BJ (cell line): ENCODE measurements at regions not wholly inside any gene's neighbourhood (a gene's known extent, or its start where the extent isn't known, plus 50 kb on each side); places are given as distances from the start of the nearest gene placed in this dataset.
A peak's percentile ranks its signal among the peaks of the same experiment; 100 is the strongest.

Experiments
- CTCF ChIA-PET: fragments of 350-600 bp; formaldehyde crosslinking; extraction: SDS; loops from one replicate; lab custom pipeline; 2021; ENCODE audit warnings: antibody characterized with exemption, inconsistent platforms; lab: Yijun Ruan, JAX
- POLR2A ChIA-PET: fragments of 300-600 bp; sonication (Branson Sonifier 250); formaldehyde crosslinking; extraction: SDS; loops from one replicate; lab custom pipeline; 2021; ENCODE audit warnings: antibody characterized with exemption; lab: Charles Lee
- DNase-seq: peaks from one replicate; pipeline ENCODE4 v3.0.0-alpha.2; 2011; ENCODE audit warnings: low read depth
- H3K27me3 ChIP-seq: 2 replicates; pipeline ENCODE4 v1.6.0; 2011; ENCODE audit warnings: low read length; ENCODE audit not compliant: control insufficient read depth, insufficient read depth
- H3K36me3 ChIP-seq: 2 replicates; pipeline ENCODE4 v1.5.1; 2011; ENCODE audit warnings: low read length; ENCODE audit not compliant: control insufficient read depth, insufficient read depth
- H3K4me3 ChIP-seq: 2 replicates; pipeline ENCODE4 v1.5.1; 2011; ENCODE audit warnings: low read depth, mild to moderate bottlenecking, control low read depth, low read length
- TF ChIP-seq, protein P1 (sequence below): IDR thresholded peaks from 2 replicates; pipeline ENCODE4 v1.5.1; 2011; ENCODE audit warnings: low read depth, mild to moderate bottlenecking, control low read depth, inconsistent platforms, low read length, moderate library complexity; ENCODE audit not compliant: insufficient read depth

DNA sequence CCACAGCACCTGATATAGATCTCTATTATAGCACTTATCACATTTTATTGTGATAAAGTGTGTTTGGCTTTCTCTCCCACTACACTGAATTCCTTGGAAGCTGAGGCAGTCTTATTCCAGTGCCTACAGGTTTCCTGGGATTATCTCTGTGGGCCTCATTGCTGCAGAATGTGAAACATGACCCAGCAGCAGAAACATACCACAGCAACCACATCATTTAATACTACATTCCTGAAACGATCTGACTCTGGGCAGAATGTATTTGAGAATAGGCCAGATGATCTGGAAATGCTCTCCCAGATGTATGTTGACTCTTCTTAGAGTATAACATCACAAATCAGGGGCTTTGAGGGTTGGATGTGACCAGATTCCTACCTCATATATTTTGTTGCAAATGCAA is 323.5 kb upstream of the TANK start:
- no peaks in the 10 kb centered on the region for H3K36me3 ChIP-seq
- CTCF ChIA-PET = no interaction called here
- DNase-seq = peak; percentile 88
- H3K27me3 ChIP-seq = no peaks in the 10 kb centered on the region
- TF ChIP-seq, protein P1, sequence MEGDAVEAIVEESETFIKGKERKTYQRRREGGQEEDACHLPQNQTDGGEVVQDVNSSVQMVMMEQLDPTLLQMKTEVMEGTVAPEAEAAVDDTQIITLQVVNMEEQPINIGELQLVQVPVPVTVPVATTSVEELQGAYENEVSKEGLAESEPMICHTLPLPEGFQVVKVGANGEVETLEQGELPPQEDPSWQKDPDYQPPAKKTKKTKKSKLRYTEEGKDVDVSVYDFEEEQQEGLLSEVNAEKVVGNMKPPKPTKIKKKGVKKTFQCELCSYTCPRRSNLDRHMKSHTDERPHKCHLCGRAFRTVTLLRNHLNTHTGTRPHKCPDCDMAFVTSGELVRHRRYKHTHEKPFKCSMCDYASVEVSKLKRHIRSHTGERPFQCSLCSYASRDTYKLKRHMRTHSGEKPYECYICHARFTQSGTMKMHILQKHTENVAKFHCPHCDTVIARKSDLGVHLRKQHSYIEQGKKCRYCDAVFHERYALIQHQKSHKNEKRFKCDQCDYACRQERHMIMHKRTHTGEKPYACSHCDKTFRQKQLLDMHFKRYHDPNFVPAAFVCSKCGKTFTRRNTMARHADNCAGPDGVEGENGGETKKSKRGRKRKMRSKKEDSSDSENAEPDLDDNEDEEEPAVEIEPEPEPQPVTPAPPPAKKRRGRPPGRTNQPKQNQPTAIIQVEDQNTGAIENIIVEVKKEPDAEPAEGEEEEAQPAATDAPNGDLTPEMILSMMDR = no peak
- POLR2A ChIA-PET = no interaction called here
- no peak overlapping the region for H3K4me3 ChIP-seq

DNA sequence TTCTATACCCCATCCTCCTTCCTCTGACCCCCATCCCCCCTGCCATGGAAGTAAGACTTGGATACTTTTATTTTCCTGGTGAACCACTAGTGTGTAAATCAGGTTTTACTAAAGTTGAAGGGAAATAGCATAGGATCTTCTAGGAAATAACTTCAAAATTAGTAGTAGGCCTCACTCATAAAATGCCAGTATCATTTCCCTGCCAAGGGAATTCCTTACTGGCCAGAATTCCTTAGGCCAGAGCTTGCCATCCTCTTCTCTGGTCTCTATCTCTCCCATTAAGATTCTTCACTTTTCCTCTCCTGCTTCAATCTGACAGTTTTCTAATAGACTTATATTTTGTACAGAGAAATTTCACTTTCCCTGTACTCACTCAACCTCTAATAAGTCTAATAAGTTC is 322.8 kb upstream of the TANK start:
- CTCF ChIA-PET = interaction anchor here (0.6 kb wide), 1 partner anchor 39 kb away, joined by 3 read pairs; no protein-coding TSS in a partner anchor
- TF ChIP-seq, protein P1 = no peak
- no peaks in the 10 kb centered on the region for H3K36me3 ChIP-seq
- H3K27me3 ChIP-seq = no peaks in the 10 kb centered on the region
- H3K4me3 ChIP-seq = no peak overlapping the region
- POLR2A ChIA-PET = interaction anchor here (0.6 to 0.8 kb wide), 2 partner anchors 12 to 589 kb away, joined by 4 to 6 read pairs; no protein-coding TSS in a partner anchor
- DNase-seq = no peak

DNA sequence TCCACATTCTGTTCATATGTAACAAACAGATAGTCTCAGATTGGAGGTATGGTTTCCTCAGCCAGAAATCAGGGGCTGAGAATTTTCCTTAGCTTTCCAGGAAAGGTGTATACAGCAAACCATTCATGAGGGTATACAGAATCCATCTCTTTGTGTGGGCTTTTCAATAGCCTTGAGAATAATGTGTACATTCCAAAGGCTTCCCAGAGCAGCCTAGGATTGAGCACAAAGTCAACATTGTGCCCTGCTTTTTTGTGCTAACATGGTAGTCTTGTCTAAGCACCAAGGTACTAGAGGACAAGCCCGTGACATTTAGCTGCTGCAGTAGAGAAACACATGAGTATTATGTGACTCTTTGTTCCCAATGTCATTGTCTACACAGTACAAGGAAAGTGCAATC is 322.1 kb upstream of the TANK start:
- Histone ChIP-seq H3K36me3 (no peaks in the 10 kb centered on the region), H3K27me3 (no peaks in the 10 kb centered on the region), H3K4me3 (no peak overlapping the region)
- ChIA-PET CTCF (interaction anchor here (0.6 kb wide), 1 partner anchor 38 kb away, joined by 3 read pairs; no protein-coding TSS in a partner anchor), POLR2A (interaction anchor here (0.8 kb wide), 1 partner anchor 13 kb away, joined by 6 read pairs; no protein-coding TSS in a partner anchor)
- no peak for DNase-seq
- TF ChIP-seq, protein P1 = no peak

GRCh38 chr2:160838691-160839090 is 321.5 kb upstream of the TANK start:
- Histone ChIP-seq H3K36me3 (no peaks in the 10 kb centered on the region), H3K27me3 (no peaks in the 10 kb centered on the region), H3K4me3 (no peak overlapping the region)
- TF ChIP-seq, protein P1 = no peak
- ChIA-PET CTCF (no interaction called here), POLR2A (no interaction called here)
- DNase-seq = no peak

DNA sequence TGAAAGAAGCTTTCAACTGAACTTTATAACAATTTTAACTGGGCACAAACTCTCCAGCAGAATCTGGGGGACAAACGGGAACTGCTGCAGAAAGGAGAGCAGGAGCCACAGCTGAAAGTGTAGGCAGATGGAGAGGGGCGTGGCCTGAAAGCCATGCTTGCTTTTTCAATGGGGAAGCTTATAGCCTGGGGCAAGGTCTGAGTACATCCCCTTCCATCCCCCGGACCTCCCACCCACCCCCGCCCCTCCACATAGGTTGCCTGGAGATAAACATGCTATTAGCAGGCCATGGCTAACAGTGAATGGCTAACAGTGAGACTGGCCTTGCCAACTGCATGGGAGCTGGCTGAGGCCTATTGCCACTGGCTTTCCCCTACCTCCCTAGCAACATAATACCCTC is 317.9 kb upstream of the TANK start:
- no peak for DNase-seq
- H3K4me3 ChIP-seq = no peak overlapping the region
- ChIA-PET CTCF (interaction anchor here (0.6 kb wide), 1 partner anchor 29 kb away, joined by 3 read pairs; no protein-coding TSS in a partner anchor), POLR2A (interaction anchor here (0.5 kb wide), 1 partner anchor 257 kb away, joined by 3 read pairs; no protein-coding TSS in a partner anchor)
- H3K36me3 ChIP-seq = no peaks in the 10 kb centered on the region
- no peaks in the 10 kb centered on the region for H3K27me3 ChIP-seq
- TF ChIP-seq, protein P1 = no peak
